Fibroblast of skin of left quadriceps (primary cell): ENCODE measurements at regions not wholly inside any gene's neighbourhood (a gene's known extent, or its start where the extent isn't known, plus 50 kb on each side); places are given as distances from the start of the nearest gene placed in this dataset.
A peak's percentile ranks its signal among the peaks of the same experiment; 100 is the strongest.
"Not testable (repeated sequence)": the region's sequence is repeated elsewhere in the genome, so short reads cannot be mapped to it uniquely, and the experiment has no call there.

Experiments
- DNase-seq, 2 experiments: peaks; one replicate each; pipeline ENCODE4 v3.0.0-alpha.2; 2013; ENCODE audit warnings: low read depth in 2 of 2

DNA sequence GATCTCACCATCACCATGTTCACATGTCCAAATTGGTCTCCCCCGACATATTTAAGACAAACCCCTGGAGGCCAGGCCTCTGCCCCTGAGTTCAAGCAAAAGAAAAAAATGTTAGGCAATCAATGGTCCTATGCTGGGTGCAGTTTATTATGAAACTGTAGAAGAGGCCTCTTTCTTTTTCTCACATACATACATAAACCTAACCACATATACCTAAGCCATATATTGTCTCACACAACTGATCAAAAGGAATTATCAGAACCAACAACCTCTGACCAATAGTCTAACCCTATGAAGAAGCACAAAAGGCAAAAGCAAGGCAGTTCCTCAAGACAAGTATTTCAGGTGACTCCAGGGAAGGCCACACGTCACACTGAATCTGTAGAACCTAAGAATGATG is 49.9 kb downstream of the ILRUN start:
- no peak for DNase-seq

- DNase-seq: no peak
Measured at GRCh38 chr6:34645627-34646026, 50.9 kb downstream of the ILRUN start.

- DNase-seq: no peak
Measured at GRCh38 chr6:34644716-34645115, 51.9 kb downstream of the ILRUN start.

DNA sequence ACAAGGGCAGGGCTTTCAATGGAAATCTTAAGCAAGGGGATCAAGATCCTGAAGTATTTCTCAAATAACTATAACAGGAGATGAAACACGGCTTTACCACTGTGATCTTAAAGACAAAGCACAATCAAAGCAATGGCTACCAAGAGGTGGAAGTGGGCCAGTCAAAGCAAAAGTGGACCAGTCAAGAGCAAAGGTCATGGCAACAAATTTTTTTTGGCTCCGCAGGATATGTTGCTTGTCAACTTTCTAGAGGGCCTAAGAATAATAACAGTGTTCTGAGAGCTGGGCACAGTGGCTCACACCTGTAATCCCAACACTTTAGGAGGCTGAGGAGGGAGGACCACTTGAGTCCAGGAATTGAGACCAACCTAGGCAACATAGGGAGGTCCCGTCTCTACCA is 54.1 kb downstream of the ILRUN start:
- DNase-seq: no peak

DNA sequence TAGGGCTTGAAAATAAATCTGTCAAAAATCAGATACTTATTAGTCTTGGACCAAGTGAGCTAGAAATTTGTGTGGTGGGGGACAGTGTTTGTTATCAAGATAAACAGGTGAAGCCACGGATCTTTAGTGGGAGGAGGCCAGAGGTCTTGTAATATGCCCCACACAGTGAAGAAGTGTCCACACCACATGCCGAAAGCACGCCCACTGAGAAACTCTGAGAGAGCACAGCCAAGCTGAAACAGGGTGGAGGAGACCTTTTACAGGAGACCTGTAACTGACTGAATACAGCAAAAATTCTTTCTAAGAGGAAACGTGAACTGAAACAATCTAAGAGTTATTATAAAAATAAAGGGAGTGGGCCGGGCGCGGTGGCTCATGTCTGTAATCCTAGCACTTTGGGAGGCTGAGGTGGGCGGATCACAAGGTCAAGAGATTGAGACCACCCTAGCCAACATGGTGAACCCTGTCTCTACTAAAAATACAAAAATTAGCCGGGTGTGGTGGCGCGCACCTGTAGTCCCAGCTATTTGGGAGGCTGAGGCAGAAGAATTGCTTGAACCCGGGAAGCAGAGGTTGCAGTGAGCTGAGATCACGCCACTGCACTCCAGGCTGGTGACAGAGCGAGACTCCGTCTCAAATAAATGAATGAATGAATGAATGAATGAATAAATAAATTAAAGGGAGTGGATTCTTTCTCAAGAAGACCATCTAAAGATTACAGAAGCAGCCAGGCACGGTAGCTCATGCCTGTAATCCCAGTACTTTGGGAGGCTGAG is 56.3 kb downstream of the ILRUN start:
- not testable (repeated sequence) for DNase-seq

- peak in 1 of 2 experiments; percentile 11 for DNase-seq
Measured at GRCh38 chr6:34638834-34639736, 57.5 kb downstream of the ILRUN start.

GRCh38 chr6:34633785-34634184 is 62.8 kb downstream of the ILRUN start:
- DNase-seq: no peak

GRCh38 chr6:34633256-34633655 is 63.3 kb downstream of the ILRUN start:
- no peak for DNase-seq

- peak; percentile 57 to 58 for DNase-seq
Measured at GRCh38 chr6:34630040-34630439, 66.5 kb downstream of the ILRUN start.

GRCh38 chr6:34627296-34627695 is 69.3 kb downstream of the ILRUN start:
- DNase-seq: no peak

DNA sequence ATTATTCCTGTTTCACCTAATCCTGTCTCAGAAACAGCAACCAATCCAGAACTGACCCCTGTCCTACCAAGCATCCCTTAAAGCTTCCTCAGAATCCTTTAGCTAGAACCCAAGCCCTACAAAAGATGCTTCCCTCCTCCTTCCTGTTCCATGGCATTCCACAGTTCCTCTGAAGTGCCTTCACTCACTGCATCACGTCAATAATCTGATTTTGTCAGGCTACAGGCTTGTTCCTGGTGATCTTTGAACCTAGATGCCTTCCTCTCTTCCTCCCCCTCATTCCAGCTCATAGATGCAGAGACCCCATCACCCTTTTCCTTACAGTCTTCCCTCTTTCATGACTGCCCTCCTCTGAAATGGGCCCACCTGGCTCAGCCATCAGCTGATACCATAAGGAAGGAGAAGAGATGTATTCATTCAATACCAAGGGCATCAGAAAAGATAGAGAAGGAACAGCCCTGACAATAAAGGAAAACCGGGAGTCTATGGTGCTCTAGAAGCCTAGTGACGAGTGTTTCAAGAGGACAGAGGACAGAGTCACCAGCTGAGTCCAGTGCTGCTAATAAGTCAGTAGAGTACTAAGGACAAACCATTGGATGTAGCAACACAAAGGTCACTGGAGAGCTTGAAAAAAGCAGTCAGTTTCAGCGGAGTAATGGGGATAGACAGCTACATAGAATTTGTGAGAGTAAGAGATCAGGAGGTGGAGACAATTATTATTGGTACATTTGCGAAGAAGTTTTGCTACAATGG is 62.5 kb upstream of the SPDEF start:
- DNase-seq: no peak

- DNase-seq: no peak
Measured at GRCh38 chr6:34617231-34617630, 61.1 kb upstream of the SPDEF start.

DNA sequence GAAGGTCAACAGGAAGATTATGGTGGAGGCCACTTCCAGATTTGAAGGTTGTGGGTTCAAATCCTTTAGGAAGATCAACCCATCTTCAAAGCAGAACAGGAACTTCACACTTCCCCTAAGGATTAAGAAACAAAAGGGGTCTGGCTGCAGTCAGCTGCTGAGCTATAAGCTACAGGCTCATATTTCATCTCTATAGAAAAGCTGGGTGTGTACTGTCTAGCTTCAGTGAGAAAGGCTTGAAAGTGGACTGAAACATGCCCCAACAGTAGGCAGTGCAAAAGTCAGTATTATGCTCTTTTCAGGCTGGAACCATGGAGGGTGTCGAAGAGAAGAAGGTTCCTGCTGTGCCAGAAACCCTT is 60.1 kb upstream of the SPDEF start:
- no peak for DNase-seq

GRCh38 chr6:34615574-34616226 is 59.6 kb upstream of the SPDEF start:
- no peak for DNase-seq

DNA sequence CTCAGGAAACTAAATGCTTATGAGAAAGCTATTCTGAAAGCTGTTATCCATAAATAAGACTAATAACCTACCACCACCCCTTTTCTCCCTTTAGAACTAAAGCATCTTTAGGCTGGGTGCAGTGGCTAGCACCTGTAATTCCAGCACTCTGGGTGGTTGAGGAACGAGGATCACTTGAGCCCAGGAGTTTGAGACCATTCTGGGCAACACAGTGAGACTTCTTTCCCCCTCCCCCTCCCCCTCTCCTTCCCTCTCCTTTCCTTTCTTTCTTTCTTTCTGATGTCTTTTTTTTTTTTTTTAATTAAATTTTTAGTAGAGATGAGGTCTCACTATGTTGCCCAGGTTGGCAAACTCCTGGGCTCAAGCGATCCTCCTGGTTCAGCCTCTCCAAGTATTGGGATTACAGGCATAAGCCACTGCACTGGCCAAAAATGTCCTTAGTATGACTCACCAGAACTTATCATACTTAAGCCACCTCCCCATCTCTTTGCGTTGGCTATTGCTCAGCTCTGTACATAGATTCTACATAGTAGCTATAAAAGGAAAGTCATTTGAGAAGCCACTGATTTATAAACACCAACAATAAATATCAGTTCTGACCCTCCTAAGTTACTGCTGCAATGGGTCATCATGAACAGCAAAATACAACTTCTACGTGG is 54.8 kb upstream of the SPDEF start:
- peak; percentile 25 to 29 for DNase-seq

DNA sequence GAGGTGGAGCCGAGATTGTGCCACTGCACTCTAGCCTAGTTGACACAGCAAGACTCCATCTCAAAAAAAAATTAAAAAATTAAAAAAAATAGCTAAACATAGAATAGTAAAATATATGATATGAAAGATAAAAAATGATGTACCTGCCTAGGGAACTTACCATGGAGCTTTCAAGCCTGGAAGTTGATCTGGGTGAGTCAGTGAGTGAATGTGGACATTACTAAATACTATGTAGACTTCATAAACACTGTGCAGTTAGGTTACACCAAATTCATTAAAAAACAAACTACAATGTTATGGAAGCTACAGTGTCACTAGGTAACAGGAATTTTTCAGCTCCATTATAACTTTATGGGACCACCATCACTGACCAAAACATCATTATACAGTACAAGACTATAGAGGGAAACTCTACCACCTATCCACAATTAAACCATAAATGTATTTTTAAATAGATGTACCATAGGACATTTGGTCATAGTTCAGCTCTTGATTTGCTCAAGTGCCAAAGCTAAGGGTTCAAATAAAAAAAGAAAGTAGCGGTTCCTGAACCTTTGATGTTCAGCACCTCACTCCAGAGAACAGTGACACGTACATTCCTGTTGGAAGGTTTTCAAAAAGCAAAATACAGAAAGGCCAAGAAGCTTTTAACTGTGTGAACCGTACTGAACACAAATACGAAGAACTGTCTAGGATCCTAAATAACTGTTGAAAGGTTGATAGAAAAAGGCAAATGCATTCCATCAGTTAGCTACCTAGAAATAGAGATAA is 52.4 kb upstream of the SPDEF start:
- no peak for DNase-seq

DNA sequence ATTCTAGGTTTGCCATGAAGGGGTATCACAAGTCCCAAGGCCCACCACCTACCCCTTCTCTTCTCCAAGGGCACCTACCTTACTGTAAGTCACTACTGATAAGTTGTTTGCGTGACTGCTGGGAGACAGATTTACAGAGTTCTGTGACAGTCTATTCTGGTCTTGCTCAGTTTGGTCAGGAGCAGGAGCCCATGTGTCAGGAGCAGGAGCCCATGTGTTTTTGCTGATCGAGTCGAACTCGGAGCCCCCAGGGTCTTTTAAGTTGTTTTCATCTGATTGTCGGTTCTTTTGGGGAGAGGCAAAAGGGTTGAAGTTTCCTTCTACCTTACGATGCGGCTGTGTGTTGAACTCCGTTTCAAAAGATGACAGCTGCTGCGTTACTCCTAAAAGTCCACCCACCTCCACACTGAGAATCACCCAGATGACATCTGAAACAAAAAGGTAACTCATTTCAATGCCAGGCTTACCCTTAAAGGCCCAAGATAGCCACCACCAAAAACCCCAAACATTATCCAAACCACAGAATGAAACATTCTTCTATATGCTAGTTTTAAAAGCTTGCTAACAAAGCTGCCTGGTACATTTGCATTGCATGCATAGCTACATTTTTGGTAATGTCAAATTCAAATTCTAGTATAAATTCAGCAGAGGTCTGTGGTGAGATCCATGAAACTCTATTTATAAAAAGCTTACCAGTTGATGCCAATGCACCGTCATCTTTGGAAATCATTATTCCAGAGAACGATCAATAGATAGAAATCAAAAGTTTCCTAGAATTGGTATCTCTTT is 50.5 kb upstream of the SPDEF start:
- DNase-seq: no peak
